ENCODE measurements at regions not wholly inside any gene's neighbourhood (a gene's known extent, or its start where the extent isn't known, plus 50 kb on each side); places are given as distances from the start of the nearest gene placed in this dataset.

DNA sequence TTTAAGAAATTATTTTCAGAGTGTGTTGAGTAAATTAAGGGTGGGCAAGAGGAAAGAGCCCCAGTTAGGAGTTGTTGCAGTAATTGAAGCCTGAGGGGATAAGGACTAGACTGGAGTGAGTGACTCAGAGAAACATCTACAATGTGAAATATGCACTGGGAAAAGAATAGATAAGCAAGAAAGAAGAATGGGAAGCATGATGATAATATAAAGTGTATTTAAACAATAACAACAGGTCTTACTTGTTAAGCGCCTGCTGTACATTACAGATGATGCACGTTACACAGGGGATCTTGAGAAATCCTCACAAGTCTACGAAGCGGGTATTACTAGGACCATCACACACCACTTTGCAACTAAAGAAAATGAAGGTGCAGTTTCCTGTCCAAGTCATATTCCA lies 73.6 kb upstream of the STK17B start:
- no TSS peak for BruUV-seq (replicated peaks)
- H3K4me2 ChIP-seq (ENCODE audit: insufficient read depth, low read length): no peak overlapping the region
- H3K79me2 ChIP-seq (ENCODE audit: control insufficient read depth, insufficient read depth, low read length): no peaks in the 10 kb centered on the region
- WGBS (ENCODE audit: insufficient coverage, low coverage, missing lambda C conversion rate): 83% methylated on average over 2 of the region's 4 CpGs
- TF ChIP-seq, protein P1, sequence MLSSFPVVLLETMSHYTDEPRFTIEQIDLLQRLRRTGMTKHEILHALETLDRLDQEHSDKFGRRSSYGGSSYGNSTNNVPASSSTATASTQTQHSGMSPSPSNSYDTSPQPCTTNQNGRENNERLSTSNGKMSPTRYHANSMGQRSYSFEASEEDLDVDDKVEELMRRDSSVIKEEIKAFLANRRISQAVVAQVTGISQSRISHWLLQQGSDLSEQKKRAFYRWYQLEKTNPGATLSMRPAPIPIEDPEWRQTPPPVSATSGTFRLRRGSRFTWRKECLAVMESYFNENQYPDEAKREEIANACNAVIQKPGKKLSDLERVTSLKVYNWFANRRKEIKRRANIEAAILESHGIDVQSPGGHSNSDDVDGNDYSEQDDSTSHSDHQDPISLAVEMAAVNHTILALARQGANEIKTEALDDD (IDR thresholded peaks at IDR 0.05): no peak
- TF ChIP-seq, protein P2, sequence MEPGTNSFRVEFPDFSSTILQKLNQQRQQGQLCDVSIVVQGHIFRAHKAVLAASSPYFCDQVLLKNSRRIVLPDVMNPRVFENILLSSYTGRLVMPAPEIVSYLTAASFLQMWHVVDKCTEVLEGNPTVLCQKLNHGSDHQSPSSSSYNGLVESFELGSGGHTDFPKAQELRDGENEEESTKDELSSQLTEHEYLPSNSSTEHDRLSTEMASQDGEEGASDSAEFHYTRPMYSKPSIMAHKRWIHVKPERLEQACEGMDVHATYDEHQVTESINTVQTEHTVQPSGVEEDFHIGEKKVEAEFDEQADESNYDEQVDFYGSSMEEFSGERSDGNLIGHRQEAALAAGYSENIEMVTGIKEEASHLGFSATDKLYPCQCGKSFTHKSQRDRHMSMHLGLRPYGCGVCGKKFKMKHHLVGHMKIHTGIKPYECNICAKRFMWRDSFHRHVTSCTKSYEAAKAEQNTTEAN (CRISPR knock-in tag; IDR thresholded peaks at IDR 0.05): no peak
- no peak overlapping the region for H3K27ac ChIP-seq (ENCODE audit: extremely low read depth, low read depth, low read length)
- no peaks in the 10 kb centered on the region for H3K36me3 ChIP-seq (ENCODE audit: control insufficient read depth, insufficient read depth, low read length)
- FAIRE-seq (no peak), DNase-seq (ENCODE audit: extremely low read depth in 1 of 4, low spot score in 3 of 4) (no peak), ATAC-seq (no peak)
- intact Hi-C loops (cut with micrococcal nuclease) (no loop called here), in situ Hi-C loops (cut with MboI) (no loop called here)
- H3K4me3 ChIP-seq: no peak overlapping the region
- H3K4me1 ChIP-seq (replicated peaks in 1 of 2; ENCODE audit: control insufficient read depth in 2 of 2, insufficient read depth in 2 of 2, low read length in 2 of 2): peaks cover 0 to 5% of the 10 kb centered on the region in 2 experiments; a peak in 2 of 5 replicates
- ChIA-PET CTCF (ENCODE audit: low intra/inter-chr PET ratio) (no interaction called here), POLR2A (interaction anchor here (1.7 kb wide), 1 partner anchor 13 kb away, joined by 5 read pairs; no protein-coding TSS in a partner anchor)
- no peak overlapping the region for H3K9ac ChIP-seq (ENCODE audit: insufficient read depth in 1 of 2, low read depth in 2 of 2, low read length in 2 of 2)
- H3K9me3 ChIP-seq (replicated peaks; ENCODE audit: control insufficient read depth, insufficient read depth, low read depth, low read length): no peaks in the 10 kb centered on the region
- H3K9me1 ChIP-seq (ENCODE audit: control insufficient read depth, insufficient read depth, low read length): no peaks in the 10 kb centered on the region
- H4K20me1 ChIP-seq (replicated peaks; ENCODE audit: control insufficient read depth, insufficient read depth, low read length): no peaks in the 10 kb centered on the region
- H3K27me3 ChIP-seq (ENCODE audit: control insufficient read depth in 2 of 2, insufficient read depth in 2 of 2, low read length in 2 of 2): no peaks in the 10 kb centered on the region
- H2AFZ ChIP-seq (ENCODE audit: low read depth, low read length): no peak overlapping the region
